Upper lobe of left lung (tissue), 6 donors: ENCODE measurements at regions not wholly inside any gene's neighbourhood (a gene's known extent, or its start where the extent isn't known, plus 50 kb on each side); places are given as distances from the start of the nearest gene placed in this dataset.

Source experiments
- ATAC-seq, 2 donors: fragments of 200-7000 bp; cut with Tn5 transposase; one replicate each; pipeline ENCODE4 v1.9.1; 2022; ENCODE audit warnings: mild to moderate bottlenecking in 2 of 2, moderate library complexity in 2 of 2; ENCODE audit not compliant: low FRiP score in 2 of 2
- DNase-seq, 2 donors: peaks; one replicate each; pipeline ENCODE4 v3.0.0-alpha.2; 2019 to 2020
- H3K27ac ChIP-seq, 4 donors: fragments of 200-600 bp; sonication (generic); one replicate each; pipeline ENCODE4 v1.5.1; 2016 to 2019
- H3K27me3 ChIP-seq, 4 donors: fragments of 200-600 bp; sonication (generic); one replicate each; pipeline ENCODE4 v1.5.1; 2017 to 2019
- H3K36me3 ChIP-seq, 4 donors: fragments of 200-600 bp; sonication (generic); one replicate each; pipeline ENCODE4 v1.5.1; 2016 to 2019
- H3K4me1 ChIP-seq, 4 donors: fragments of 200-600 bp; sonication (generic); one replicate each; pipeline ENCODE4 v1.5.1; 2018 to 2019
- H3K4me3 ChIP-seq, 4 donors: fragments of 200-600 bp; sonication (generic); one replicate each; pipeline ENCODE4 v1.5.1; 2017 to 2019; ENCODE audit warnings: mild to moderate bottlenecking in 2 of 4, moderate library complexity in 1 of 4
- H3K9me3 ChIP-seq, 4 donors: fragments of 200-600 bp; sonication (generic); one replicate each; pipeline ENCODE4 v1.5.1; 2018 to 2019
- CTCF ChIP-seq, 6 experiments: fragments of 450-650 bp in 4 of 6; fragments of 200-600 bp in 2 of 6; sonication (generic) in 2 of 6; IDR thresholded peaks; one replicate each; pipeline ENCODE4 v1.5.1; 2016 to 2019; ENCODE audit warnings: antibody characterized with exemption in 6 of 6
- EP300 ChIP-seq, 4 donors: sonication (generic); formaldehyde crosslinking; IDR thresholded peaks; one replicate each; pipeline ENCODE4 v1.5.1; 2017; ENCODE audit warnings: antibody characterized with exemption in 4 of 4, control low read depth in 2 of 4
- POLR2A ChIP-seq, 4 donors: fragments of 450-650 bp; IDR thresholded peaks; one replicate each; pipeline ENCODE4 v1.5.1; 2016 to 2017; ENCODE audit warnings: antibody characterized with exemption in 4 of 4, mild to moderate bottlenecking in 2 of 4
- POLR2AphosphoS5 ChIP-seq, 2 donors: sonication (generic); formaldehyde crosslinking; IDR thresholded peaks; one replicate each; pipeline ENCODE4 v1.5.1; 2017; ENCODE audit warnings: antibody characterized with exemption in 2 of 2
- WGBS, 2 donors: methylation state at CpG; one replicate each; pipeline ENCODE4 v1.1.5; 2017 to 2018; 5-methylcytosine and 5-hydroxymethylcytosine counted together
- donor health status: DM: no; HTN: no; CAD: no; lungs with moderate emphysema.
- donor health status: DM: no; HTN: yes; CAD: no; lungs with severe emphysema.

- WGBS, 2 donors = 67 to 78% methylated on average over 4 of the region's 4 CpGs
- Histone ChIP-seq H3K27ac (no peak overlapping the region), H3K36me3 (no peaks in the 10 kb centered on the region), H3K27me3 (no peaks in the 10 kb centered on the region), H3K4me3 (no peak overlapping the region), H3K4me1 (no peaks in the 10 kb centered on the region), H3K9me3 (no peaks in the 10 kb centered on the region)
- ATAC-seq (no peak), DNase-seq (no peak)
- no peak for TF ChIP-seq EP300 (IDR thresholded peaks at IDR 0.05)
Measured at GRCh38 chr5:43852279-43852678, 249.3 kb downstream of the NNT start.

GRCh38 chr5:43851741-43852140 lies 248.8 kb downstream of the NNT start:
- Histone ChIP-seq H3K36me3 (no peaks in the 10 kb centered on the region), H3K27ac (no peak overlapping the region), H3K4me1 (no peaks in the 10 kb centered on the region), H3K4me3 (no peak overlapping the region), H3K9me3 (no peaks in the 10 kb centered on the region), H3K27me3 (no peaks in the 10 kb centered on the region)
- whole genome bisulfite sequencing, 2 donors = 75 to 78% methylated on average over 7 of the region's 7 CpGs
- no peak for DNase-seq
- no peak for ATAC-seq
- TF ChIP-seq POLR2A (IDR thresholded peaks at IDR 0.05) (no peak), CTCF (IDR thresholded peaks at IDR 0.05) (no peak)

- no peak for DNase-seq
- Histone ChIP-seq H3K4me3 (no peak overlapping the region), H3K4me1 (no peaks in the 10 kb centered on the region), H3K9me3 (no peaks in the 10 kb centered on the region), H3K27me3 (no peaks in the 10 kb centered on the region), H3K27ac (no peak overlapping the region), H3K36me3 (no peaks in the 10 kb centered on the region)
- no peak for TF ChIP-seq EP300 (IDR thresholded peaks at IDR 0.05)
- no peak for TF ChIP-seq POLR2A (IDR thresholded peaks at IDR 0.05)
- TF ChIP-seq POLR2AphosphoS5 (IDR thresholded peaks at IDR 0.05) = no peak
- no peak for TF ChIP-seq CTCF (IDR thresholded peaks at IDR 0.05)
- ATAC-seq = no peak
- 60 to 69% methylated on average over 4 of the region's 4 CpGs for WGBS, 2 donors
Measured at GRCh38 chr5:43840424-43841125, 237.6 kb downstream of the NNT start.

- Histone ChIP-seq H3K27ac (no peak overlapping the region), H3K36me3 (no peaks in the 10 kb centered on the region), H3K4me1 (no peaks in the 10 kb centered on the region), H3K9me3 (no peaks in the 10 kb centered on the region), H3K4me3 (no peak overlapping the region), H3K27me3 (no peaks in the 10 kb centered on the region)
- ATAC-seq (peak in 1 of 2 donors; percentile 43), DNase-seq (no peak)
- no peak for TF ChIP-seq POLR2AphosphoS5 (IDR thresholded peaks at IDR 0.05)
- TF ChIP-seq POLR2A (IDR thresholded peaks at IDR 0.05) = no peak
- TF ChIP-seq EP300 (IDR thresholded peaks at IDR 0.05) = no peak
- no peak for TF ChIP-seq CTCF (IDR thresholded peaks at IDR 0.05)
Measured at GRCh38 chr5:43839218-43839617, 236.2 kb downstream of the NNT start.

- no peaks in the 10 kb centered on the region for H3K36me3 ChIP-seq
- ATAC-seq (no peak), DNase-seq (no peak)
- H3K4me3 ChIP-seq = no peak overlapping the region
- no peaks in the 10 kb centered on the region for H3K27me3 ChIP-seq
- 87 to 91% methylated on average over 1 of the region's 1 CpG for WGBS, 2 donors
- TF ChIP-seq POLR2A (IDR thresholded peaks at IDR 0.05) (no peak), CTCF (IDR thresholded peaks at IDR 0.05) (no peak), POLR2AphosphoS5 (IDR thresholded peaks at IDR 0.05) (no peak), EP300 (IDR thresholded peaks at IDR 0.05) (no peak)
- no peak overlapping the region for H3K27ac ChIP-seq
- no peaks in the 10 kb centered on the region for H3K9me3 ChIP-seq
- H3K4me1 ChIP-seq = no peaks in the 10 kb centered on the region
Measured at GRCh38 chr5:43837996-43838395, 235.0 kb downstream of the NNT start.
